ENCODE measurements at regions not wholly inside any gene's neighbourhood (a gene's known extent, or its start where the extent isn't known, plus 50 kb on each side); places are given as distances from the start of the nearest gene placed in this dataset.

DNA sequence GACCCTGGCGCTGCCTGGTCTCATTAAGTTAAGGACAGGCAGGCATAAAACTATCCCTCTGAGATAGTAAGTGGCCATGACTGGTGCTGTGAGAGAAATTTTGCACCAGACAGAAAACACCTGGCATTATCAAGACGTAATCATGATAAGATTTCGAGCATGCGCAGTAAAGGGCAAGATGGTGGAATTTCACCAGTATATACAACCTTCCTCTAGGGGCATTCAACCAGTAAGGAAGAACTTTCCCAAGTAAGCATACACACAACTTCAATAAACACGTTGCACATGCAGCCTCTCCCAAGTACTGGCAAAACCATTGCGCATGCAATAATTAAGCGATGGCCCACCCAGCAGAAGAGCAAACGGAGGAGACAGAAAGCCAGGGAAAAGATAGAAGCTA is 1376.4 kb upstream of the CRIM1 start:
- H3F3A ChIP-seq (ENCODE audit: low read depth): no peaks in the 10 kb centered on the region
- H3K4me2 ChIP-seq (ENCODE audit: low read depth, low read length, poor library complexity, severe bottlenecking): no peak overlapping the region
- no peak for TF ChIP-seq EZH2phosphoT487 (IDR thresholded peaks at IDR 0.05; ENCODE audit: borderline replicate concordance)
- TF ChIP-seq, protein P1, sequence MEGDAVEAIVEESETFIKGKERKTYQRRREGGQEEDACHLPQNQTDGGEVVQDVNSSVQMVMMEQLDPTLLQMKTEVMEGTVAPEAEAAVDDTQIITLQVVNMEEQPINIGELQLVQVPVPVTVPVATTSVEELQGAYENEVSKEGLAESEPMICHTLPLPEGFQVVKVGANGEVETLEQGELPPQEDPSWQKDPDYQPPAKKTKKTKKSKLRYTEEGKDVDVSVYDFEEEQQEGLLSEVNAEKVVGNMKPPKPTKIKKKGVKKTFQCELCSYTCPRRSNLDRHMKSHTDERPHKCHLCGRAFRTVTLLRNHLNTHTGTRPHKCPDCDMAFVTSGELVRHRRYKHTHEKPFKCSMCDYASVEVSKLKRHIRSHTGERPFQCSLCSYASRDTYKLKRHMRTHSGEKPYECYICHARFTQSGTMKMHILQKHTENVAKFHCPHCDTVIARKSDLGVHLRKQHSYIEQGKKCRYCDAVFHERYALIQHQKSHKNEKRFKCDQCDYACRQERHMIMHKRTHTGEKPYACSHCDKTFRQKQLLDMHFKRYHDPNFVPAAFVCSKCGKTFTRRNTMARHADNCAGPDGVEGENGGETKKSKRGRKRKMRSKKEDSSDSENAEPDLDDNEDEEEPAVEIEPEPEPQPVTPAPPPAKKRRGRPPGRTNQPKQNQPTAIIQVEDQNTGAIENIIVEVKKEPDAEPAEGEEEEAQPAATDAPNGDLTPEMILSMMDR (conservative IDR thresholded peaks at IDR 0.05; ENCODE audit: low read length): no peak
- no peaks in the 10 kb centered on the region for H3K9me3 ChIP-seq (ENCODE audit: insufficient read depth, low read depth, low read length)
- H2AFZ ChIP-seq (ENCODE audit: low read length): no peak overlapping the region
- no peak overlapping the region for H3K4me3 ChIP-seq (ENCODE audit: low read length, poor library complexity, severe bottlenecking)
- no peaks in the 10 kb centered on the region for H4K20me1 ChIP-seq (ENCODE audit: insufficient read depth, low read length, poor library complexity, severe bottlenecking)
- H3K4me1 ChIP-seq (ENCODE audit: insufficient read depth, low read length, poor library complexity, severe bottlenecking): no peaks in the 10 kb centered on the region
- no peaks in the 10 kb centered on the region for H3K79me2 ChIP-seq (ENCODE audit: insufficient read depth, low read length)
- H3K27me3 ChIP-seq (ENCODE audit: insufficient read depth, low read length, poor library complexity, severe bottlenecking): no peaks in the 10 kb centered on the region
- H3K36me3 ChIP-seq (ENCODE audit: insufficient read depth, low read length): no peaks in the 10 kb centered on the region
- no peaks in the 10 kb centered on the region for H3K9me2 ChIP-seq (replicated peaks; ENCODE audit: low read depth, low read length)
- no peak overlapping the region for H3K9ac ChIP-seq (ENCODE audit: low read depth, low read length, poor library complexity, severe bottlenecking)

- no peaks in the 10 kb centered on the region for H3K27me3 ChIP-seq (ENCODE audit: insufficient read depth, low read length, poor library complexity, severe bottlenecking)
- H4K20me1 ChIP-seq (ENCODE audit: insufficient read depth, low read length, poor library complexity, severe bottlenecking): no peaks in the 10 kb centered on the region
- H3K9me3 ChIP-seq (ENCODE audit: insufficient read depth, low read depth, low read length): no peaks in the 10 kb centered on the region
- no peaks in the 10 kb centered on the region for H3K79me2 ChIP-seq (ENCODE audit: insufficient read depth, low read length)
- H3K9ac ChIP-seq (ENCODE audit: low read depth, low read length, poor library complexity, severe bottlenecking): no peak overlapping the region
- H2AFZ ChIP-seq (ENCODE audit: low read length): no peak overlapping the region
- no peaks in the 10 kb centered on the region for H3K36me3 ChIP-seq (ENCODE audit: insufficient read depth, low read length)
- H3K4me1 ChIP-seq (ENCODE audit: insufficient read depth, low read length, poor library complexity, severe bottlenecking): no peaks in the 10 kb centered on the region
- H3K4me3 ChIP-seq (ENCODE audit: low read length, poor library complexity, severe bottlenecking): no peak overlapping the region
- H3K9me2 ChIP-seq (replicated peaks; ENCODE audit: low read depth, low read length): no peaks in the 10 kb centered on the region
- no peak for TF ChIP-seq EZH2phosphoT487 (IDR thresholded peaks at IDR 0.05; ENCODE audit: borderline replicate concordance)
- TF ChIP-seq, protein P1 (conservative IDR thresholded peaks at IDR 0.05; ENCODE audit: low read length): no peak
- no peaks in the 10 kb centered on the region for H3F3A ChIP-seq (ENCODE audit: low read depth)
- no peak overlapping the region for H3K4me2 ChIP-seq (ENCODE audit: low read depth, low read length, poor library complexity, severe bottlenecking)
These were observed 1362.7 kb upstream of the FAM98A start for GRCh38 chr2:34961822-34962221.

GRCh38 chr2:34954758-34955157 is 1355.7 kb upstream of the FAM98A start:
- no peaks in the 10 kb centered on the region for H3F3A ChIP-seq (ENCODE audit: low read depth)
- no peak overlapping the region for H3K4me2 ChIP-seq (ENCODE audit: low read depth, low read length, poor library complexity, severe bottlenecking)
- no peaks in the 10 kb centered on the region for H3K27me3 ChIP-seq (ENCODE audit: insufficient read depth, low read length, poor library complexity, severe bottlenecking)
- no peaks in the 10 kb centered on the region for H3K9me3 ChIP-seq (ENCODE audit: insufficient read depth, low read depth, low read length)
- TF ChIP-seq EZH2phosphoT487 (IDR thresholded peaks at IDR 0.05; ENCODE audit: borderline replicate concordance): no peak
- TF ChIP-seq, protein P1 (conservative IDR thresholded peaks at IDR 0.05; ENCODE audit: low read length): no peak
- H3K79me2 ChIP-seq (ENCODE audit: insufficient read depth, low read length): no peaks in the 10 kb centered on the region
- H3K9ac ChIP-seq (ENCODE audit: low read depth, low read length, poor library complexity, severe bottlenecking): no peak overlapping the region
- H3K9me2 ChIP-seq (replicated peaks; ENCODE audit: low read depth, low read length): no peaks in the 10 kb centered on the region
- no peaks in the 10 kb centered on the region for H3K4me1 ChIP-seq (ENCODE audit: insufficient read depth, low read length, poor library complexity, severe bottlenecking)
- no peaks in the 10 kb centered on the region for H3K36me3 ChIP-seq (ENCODE audit: insufficient read depth, low read length)
- no peak overlapping the region for H3K4me3 ChIP-seq (ENCODE audit: low read length, poor library complexity, severe bottlenecking)
- H4K20me1 ChIP-seq (ENCODE audit: insufficient read depth, low read length, poor library complexity, severe bottlenecking): no peaks in the 10 kb centered on the region
- no peak overlapping the region for H2AFZ ChIP-seq (ENCODE audit: low read length)
